Urinary bladder (tissue), 3 donors: ENCODE measurements at regions not wholly inside any gene's neighbourhood (a gene's known extent, or its start where the extent isn't known, plus 50 kb on each side); places are given as distances from the start of the nearest gene placed in this dataset.

Experiments
- DNase-seq: peaks from one replicate; pipeline ENCODE4 v3.0.0-alpha.2; 2015; ENCODE audit errors: extremely low spot score
- H3K27ac ChIP-seq: one replicate; pipeline ENCODE4 v1.5.1; 2013; ENCODE audit warnings: low read depth, mild to moderate bottlenecking, moderate library complexity
- H3K36me3 ChIP-seq: one replicate; pipeline ENCODE4 v1.6.1; 2013; ENCODE audit warnings: mild to moderate bottlenecking, moderate library complexity; ENCODE audit not compliant: insufficient read depth
- H3K4me1 ChIP-seq: one replicate; pipeline ENCODE4 v1.6.1; 2013; ENCODE audit warnings: mild to moderate bottlenecking, moderate library complexity; ENCODE audit not compliant: insufficient read depth
- H3K4me3 ChIP-seq: one replicate; pipeline ENCODE4 v1.5.1; 2013; ENCODE audit warnings: low read depth, low read length
- WGBS: extraction: QIAGEN DNeasy Blood & Tissue Kit; methylation state at CpG from one replicate; pipeline ENCODE4 v1.1.7; 2013; 5-methylcytosine and 5-hydroxymethylcytosine counted together
- donor health status: healthy with polysubstance abuse.
- donor health status: healthy.

DNA sequence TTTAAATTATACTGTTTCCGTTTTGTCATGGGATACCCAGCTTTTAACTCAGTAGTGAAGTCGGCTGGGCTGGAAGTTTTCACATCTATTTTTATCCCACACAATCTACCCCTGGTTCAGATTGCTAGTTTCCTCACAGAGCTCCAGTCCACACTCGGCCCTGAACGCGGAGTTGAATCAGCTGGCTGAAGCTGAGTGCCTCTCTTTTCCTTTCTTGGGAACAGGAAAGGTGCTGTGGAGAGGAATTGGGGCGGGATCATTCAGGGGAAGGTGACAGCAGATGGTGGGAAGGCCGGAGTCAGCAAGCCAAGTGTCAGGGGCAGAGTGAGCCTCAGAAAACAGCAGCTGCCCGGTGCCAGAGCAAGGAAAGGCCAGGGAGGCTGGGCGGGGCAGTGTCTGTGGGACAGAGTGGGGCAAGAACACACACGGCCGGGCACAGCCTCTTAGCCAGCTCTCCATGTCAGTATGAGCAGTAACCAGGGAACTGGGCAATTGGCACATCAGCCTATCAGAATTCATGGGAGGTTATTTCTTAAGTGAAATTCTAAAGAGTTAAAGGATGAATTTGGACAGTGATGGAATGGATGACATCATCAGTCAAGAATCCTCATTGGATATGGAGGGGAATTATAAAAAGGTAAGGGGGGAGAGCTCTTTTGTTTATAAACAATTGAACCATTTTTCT is 135.7 kb upstream of the IL12A start:
- no peaks in the 10 kb centered on the region for H3K36me3 ChIP-seq
- H3K27ac ChIP-seq = peak overlapping the region; percentile 51
- no peaks in the 10 kb centered on the region for H3K4me1 ChIP-seq
- no peak overlapping the region for H3K4me3 ChIP-seq
- WGBS = 16% methylated on average over 11 of the region's 11 CpGs
- no peak for DNase-seq

DNA sequence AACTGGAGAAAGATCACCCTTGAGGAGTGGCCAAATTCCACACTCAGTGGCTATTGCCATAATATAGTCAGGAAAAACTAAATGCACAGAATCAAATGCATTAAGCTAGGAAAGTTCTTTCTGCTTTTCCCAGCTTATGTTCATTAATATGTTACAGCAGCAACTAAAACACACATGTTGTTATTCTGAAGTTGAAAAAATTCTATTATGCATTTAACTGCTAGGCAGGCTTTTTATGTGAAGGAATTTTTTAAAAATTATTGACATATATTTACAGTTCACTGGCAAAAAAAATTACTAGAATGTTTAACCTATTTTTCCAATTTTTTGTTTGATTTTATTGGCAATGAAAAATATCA is 135.2 kb upstream of the IL12A start:
- no peak for DNase-seq
- H3K4me3 ChIP-seq = no peak overlapping the region
- no peaks in the 10 kb centered on the region for H3K36me3 ChIP-seq
- no peaks in the 10 kb centered on the region for H3K4me1 ChIP-seq
- H3K27ac ChIP-seq = no peak overlapping the region

DNA sequence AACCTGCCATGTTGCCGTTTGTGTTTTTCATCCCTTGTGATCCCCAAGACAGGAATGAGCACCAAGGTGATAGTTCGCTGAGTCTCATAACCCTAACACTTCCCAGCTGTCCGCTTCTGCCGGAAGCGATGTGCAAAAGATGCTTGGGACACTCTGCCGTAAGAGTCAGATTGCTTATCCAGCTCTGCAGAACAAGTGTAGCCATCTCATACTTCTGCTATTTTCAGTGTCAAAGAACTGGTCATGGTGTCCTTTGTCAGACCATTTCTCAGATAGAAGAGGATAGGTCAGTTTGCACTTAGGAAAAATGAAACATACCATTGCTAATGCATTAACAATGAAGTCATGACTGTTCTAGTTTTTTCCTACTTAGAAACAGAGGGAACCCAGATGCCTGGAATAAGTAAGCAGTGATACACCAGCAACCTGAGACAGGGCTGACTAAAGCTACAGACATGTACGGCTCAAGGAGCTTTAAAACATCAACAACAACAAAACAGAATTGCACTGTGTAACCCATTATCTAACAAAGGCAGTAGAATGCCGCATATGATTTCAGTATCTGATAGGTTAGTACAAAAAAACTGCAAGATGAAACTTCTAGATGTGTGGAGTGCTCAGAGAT is 134.0 kb upstream of the IL12A start:
- H3K27ac ChIP-seq = no peak overlapping the region
- H3K4me1 ChIP-seq = no peaks in the 10 kb centered on the region
- H3K4me3 ChIP-seq = no peak overlapping the region
- WGBS = 36% methylated on average over 8 of the region's 8 CpGs
- DNase-seq = no peak
- H3K36me3 ChIP-seq = no peaks in the 10 kb centered on the region

DNA sequence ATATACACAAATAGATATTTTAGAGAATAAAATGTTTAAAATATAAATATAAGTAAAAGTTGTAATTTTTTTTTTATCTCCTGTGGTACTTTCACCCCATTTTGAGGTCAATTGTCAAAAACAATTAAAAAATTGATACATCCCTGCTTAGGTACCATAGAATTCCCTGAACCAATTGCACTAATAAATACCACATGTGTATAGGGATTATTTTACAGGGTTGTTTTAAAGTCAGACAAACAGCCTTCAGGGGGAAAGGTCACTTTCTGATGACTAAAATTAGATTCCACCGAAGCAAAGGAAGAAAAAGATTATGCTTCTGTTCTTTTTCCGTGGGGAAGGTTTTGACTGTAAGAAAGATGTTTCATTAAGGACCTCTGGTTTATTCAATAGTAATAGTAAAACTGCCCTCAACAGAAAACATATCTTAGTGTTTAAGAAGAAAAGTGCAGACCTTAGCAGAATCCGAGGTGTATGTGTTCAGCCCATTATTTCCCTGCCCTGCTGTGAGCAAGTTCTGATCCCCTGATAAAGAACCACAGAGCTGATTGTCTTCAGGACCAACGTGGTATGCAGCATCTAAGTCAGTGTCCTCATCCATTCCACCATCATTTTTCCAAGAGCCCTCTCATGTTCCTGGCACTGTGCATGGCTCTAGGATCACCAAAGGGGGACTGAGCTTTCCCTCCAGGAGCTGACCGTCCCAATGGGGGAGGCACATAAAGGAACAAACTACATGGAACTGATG is 132.9 kb upstream of the IL12A start:
- Histone ChIP-seq H3K4me1 (no peaks in the 10 kb centered on the region), H3K27ac (no peak overlapping the region), H3K36me3 (no peaks in the 10 kb centered on the region), H3K4me3 (no peak overlapping the region)
- no peak for DNase-seq
- 59% methylated on average over 5 of the region's 5 CpGs for WGBS

DNA sequence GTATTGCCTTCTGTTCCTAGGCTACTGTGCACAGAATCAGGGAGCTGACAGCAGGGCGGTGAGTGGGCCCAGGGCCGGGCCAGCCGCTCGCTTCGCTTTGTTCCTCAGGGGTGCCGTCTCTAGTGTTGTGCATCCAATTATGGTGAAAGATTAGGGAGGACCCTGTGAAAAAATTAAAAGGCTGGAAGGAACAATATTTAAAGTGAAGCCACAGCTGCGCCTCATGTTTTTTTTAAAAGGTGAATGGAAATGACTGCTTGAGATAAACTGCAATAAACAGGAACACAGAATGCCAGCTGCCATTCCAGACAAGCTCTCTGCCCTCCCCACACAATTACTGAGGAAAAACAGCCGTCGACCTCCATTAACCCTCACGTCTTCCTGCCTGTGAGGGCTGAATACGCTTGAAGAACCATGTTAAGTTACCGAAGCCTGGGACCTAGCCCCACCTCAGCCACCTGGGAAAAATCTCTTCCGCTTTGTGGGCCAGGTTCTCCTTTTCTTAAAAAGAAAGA is 132.0 kb upstream of the IL12A start:
- no peak overlapping the region for H3K4me3 ChIP-seq
- H3K36me3 ChIP-seq = no peaks in the 10 kb centered on the region
- no peak overlapping the region for H3K27ac ChIP-seq
- 76% methylated on average over 13 of the region's 13 CpGs for WGBS
- H3K4me1 ChIP-seq = no peaks in the 10 kb centered on the region
- DNase-seq = no peak

DNA sequence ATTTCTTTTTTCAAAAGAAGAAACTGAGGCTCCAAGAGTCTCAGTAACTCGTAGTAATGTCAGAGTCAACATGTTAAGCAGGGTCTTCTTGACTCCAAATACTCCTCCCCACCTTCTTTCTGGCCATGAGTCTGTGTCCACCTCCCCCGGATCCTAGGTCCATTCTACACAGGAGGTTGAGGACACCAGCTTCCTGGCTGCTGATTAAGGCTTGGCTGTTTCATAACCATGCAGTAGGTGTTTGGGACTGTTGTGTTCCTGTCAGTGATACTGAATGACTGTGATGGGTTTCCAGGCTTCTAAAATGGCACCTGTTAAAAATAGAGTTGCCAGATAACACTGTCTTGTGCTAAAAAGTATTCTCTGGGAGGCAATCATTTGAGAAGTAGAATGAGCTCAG is 130.8 kb upstream of the IL12A start:
- Histone ChIP-seq H3K4me3 (no peak overlapping the region), H3K4me1 (no peaks in the 10 kb centered on the region), H3K36me3 (no peaks in the 10 kb centered on the region), H3K27ac (no peak overlapping the region)
- 89% methylated on average over 2 of the region's 2 CpGs for WGBS
- no peak for DNase-seq

DNA sequence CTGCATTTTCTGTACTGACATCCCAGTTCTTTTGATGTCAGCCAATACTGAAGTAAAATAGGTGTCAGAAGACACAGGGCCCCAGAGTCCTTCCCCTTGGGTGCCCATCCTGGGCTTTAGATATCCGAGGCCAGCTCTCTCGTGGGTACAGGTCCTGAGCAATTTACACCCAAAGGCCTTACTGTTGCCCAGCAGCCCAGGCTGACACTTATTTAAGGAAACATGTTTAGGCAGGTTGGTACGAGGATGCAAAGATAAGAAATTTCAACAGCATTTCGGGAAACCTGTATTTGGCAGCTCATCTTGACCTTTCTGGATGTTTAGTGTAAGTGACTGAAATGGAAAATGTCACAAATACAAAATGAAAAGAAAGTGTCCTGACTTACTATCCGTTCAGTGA is 130.0 kb upstream of the IL12A start:
- WGBS = 73% methylated on average over 5 of the region's 5 CpGs
- no peak overlapping the region for H3K27ac ChIP-seq
- no peak for DNase-seq
- no peaks in the 10 kb centered on the region for H3K4me1 ChIP-seq
- H3K36me3 ChIP-seq = no peaks in the 10 kb centered on the region
- H3K4me3 ChIP-seq = no peak overlapping the region

DNA sequence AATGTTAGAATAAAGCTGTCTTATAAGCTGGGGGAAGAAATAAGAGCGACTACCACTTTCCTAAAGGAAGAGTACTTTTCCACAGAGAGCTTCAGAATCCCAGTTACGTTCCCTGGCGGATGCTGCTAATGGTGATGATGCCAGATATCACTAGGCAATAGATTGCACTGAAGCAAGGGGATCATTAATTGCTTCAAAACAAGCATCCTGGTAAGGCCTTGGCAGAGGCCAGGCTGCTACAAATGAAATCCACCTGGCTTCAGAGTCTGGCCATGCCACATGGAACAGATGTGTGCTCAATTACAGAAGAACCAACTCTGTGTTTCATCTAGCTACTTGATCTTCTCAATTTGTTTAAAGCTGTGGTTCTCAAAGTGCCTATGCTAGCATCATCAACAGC is 129.2 kb upstream of the IL12A start:
- 87% methylated on average over 3 of the region's 3 CpGs for WGBS
- H3K4me3 ChIP-seq = no peak overlapping the region
- no peaks in the 10 kb centered on the region for H3K36me3 ChIP-seq
- DNase-seq = no peak
- H3K27ac ChIP-seq = no peak overlapping the region
- no peaks in the 10 kb centered on the region for H3K4me1 ChIP-seq

DNA sequence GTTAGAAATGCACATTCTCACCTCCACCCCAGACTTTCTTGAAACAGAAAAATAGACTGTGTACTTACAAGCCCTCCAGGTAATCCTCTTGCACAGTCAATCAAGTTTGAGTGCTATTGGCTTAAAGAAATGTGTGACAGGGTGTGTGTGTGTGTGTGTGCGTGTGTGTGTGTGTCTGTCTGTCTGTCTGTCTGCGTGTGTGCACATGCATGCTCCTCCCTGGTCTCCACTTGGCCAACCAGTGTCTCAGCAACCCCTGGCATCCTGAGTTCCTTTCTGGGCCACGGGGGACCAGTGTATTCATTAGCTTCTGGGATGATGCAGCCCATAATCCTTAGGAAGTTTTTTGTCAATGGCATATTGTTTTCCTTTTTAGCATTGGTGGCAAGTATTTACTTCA is 128.8 kb upstream of the IL12A start:
- no peaks in the 10 kb centered on the region for H3K36me3 ChIP-seq
- H3K4me3 ChIP-seq = no peak overlapping the region
- no peak overlapping the region for H3K27ac ChIP-seq
- 68% methylated on average over 3 of the region's 3 CpGs for WGBS
- no peak for DNase-seq
- H3K4me1 ChIP-seq = no peaks in the 10 kb centered on the region

DNA sequence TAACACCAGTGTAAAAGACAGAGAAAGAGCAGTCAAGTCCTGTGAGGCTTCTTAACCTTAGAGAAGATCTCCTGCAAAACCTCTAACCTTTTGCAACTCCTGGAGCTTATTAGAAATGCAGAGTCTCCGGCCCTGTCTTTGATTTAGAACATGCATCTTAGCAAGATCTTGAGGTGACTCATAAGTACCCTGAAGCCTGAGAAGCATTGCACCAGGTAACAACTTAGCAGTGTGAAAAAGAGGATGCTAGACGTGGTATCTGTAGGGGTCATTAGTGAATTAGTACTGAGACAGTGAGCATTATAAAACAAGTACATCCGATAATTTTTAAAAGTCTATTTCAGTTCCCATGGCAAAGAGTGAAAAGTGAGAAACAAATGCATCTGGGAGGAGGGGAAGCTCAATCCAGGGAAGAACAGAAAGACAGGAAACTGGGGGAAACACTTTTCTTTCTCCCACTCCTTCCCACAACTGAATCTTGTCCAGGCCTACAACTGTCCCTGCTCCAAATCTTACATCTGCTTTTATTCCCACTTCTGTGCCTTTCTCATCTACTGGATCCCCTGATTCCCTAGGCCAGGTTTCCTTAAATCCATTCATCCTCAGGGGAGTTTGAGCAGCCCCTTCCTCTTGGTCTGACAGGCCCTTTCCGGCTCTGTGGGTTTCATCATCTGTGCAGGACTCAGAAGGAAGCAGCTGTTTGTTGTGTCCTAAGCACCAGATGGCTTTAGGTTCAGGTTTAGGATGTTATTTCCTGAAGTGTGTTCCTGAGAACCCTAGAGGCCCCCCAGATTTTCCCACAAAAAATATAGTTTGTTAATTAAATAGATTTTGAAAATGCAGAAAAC is 128.1 kb upstream of the IL12A start:
- no peak overlapping the region for H3K27ac ChIP-seq
- H3K36me3 ChIP-seq = no peaks in the 10 kb centered on the region
- WGBS = 72% methylated on average over 4 of the region's 4 CpGs
- H3K4me1 ChIP-seq = no peaks in the 10 kb centered on the region
- H3K4me3 ChIP-seq = no peak overlapping the region
- DNase-seq = no peak

DNA sequence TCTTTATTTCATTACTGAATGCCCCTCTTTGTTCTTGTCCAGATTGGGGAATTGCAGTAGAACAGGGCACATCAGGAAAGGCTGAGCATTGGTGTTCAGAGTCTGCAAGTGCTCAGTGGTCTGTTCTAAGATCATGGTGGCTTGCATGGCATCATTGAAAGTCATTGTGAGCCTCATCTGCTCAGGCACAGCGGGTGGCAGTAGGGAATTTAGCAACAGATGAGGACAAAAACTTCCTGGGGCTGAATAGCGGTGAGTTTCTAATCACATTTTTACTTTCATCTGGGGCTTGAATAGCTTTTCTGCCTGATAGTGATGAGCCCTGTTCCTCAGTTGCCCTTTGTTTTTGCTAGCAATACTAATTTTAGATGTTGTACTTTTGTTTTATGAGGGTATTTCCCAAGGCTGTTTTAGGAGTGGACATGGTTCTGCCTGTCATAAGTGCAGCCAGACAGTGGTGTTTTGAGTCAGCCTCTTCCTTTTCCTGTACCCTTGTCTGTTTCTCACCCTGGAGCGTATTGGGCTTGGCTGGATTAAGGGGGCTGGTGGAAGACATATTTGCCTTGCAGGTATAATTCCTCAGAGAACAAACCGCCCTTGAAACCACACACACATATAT is 127.2 kb upstream of the IL12A start:
- Histone ChIP-seq H3K4me1 (no peaks in the 10 kb centered on the region), H3K27ac (no peak overlapping the region), H3K36me3 (no peaks in the 10 kb centered on the region), H3K4me3 (no peak overlapping the region)
- 86% methylated on average over 4 of the region's 4 CpGs for whole genome bisulfite sequencing
- no peak for DNase-seq

DNA sequence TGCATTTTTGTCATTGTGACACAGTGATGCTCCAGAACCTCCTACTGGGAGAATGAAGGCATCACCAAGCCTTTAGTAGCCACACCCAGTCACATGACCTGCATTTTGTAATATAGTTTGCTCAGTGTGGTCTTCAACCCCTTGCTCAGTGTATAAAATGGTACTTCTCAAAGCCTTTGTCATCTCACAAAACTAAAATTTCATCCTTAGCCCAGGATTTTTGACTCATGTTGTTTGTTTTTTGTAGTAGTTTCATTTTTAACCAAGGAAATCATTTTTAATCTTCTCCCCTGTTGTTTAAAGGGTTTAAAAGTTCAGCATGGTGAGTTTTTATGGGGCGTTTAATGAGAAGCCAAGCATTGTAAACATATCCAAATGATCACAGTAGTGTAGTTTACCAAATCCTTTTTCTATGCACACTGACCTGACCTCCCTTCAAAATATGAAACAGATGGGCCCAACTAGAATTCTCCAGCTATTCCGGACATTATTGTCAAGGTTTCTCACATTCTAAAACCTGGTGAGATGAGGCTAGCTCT is 123.5 kb upstream of the IL12A start:
- WGBS = 38% methylated on average over 2 of the region's 2 CpGs
- DNase-seq = no peak
- Histone ChIP-seq H3K27ac (no peak overlapping the region), H3K4me1 (no peaks in the 10 kb centered on the region), H3K36me3 (no peaks in the 10 kb centered on the region), H3K4me3 (no peak overlapping the region)

DNA sequence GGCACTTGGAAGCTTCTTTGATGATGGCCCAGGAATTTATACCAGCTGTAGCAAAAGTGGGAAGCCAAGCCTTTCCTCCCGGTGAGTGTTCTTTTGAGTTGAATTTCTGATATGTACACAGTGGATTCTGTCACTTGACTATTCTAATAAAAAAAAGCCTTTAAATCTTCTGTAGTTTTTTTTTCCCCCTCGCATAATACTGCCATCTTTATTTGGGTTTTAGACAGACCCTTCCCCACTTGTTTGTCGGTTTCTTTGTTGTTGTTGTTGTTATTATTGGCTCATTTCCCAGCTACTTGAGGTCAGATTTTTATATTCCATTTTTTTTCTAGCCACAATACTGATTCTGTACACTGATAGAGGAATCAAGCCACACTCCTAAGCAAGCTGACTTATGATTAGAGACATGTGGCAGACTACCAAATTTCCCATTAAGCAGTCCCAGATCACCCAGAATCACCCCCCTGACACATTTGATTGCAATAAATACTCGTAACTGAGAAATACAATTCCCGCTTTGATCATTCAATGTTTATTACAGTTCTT is 122.4 kb upstream of the IL12A start:
- no peak overlapping the region for H3K27ac ChIP-seq
- 36% methylated on average over 5 of the region's 5 CpGs for WGBS

More for the DNA sequence above, 122.4 kb upstream of the IL12A start:
- Histone ChIP-seq H3K4me1 (no peaks in the 10 kb centered on the region), H3K36me3 (no peaks in the 10 kb centered on the region), H3K4me3 (no peak overlapping the region)
- DNase-seq = no peak
